ENCODE measurements at regions not wholly inside any gene's neighbourhood (a gene's known extent, or its start where the extent isn't known, plus 50 kb on each side); places are given as distances from the start of the nearest gene placed in this dataset.

DNA sequence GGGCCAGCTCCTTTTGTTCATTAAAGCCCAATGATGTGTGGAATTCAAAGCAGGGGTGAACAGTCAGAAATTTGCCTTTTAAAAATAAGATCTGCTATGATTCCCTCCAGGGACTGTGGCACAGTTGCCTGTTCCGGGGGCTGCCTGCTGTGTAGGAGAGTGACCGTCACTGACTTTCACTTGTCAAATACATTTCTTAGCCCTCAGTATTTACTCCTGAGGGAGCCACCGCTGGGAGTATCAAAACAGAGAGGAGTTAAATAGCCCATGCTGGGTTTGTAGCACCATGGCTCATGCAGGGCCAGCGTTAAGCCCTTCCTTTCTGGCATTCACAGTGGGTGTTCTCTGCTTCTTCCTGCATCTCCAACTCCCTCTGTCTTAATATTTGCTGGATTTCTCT is 897.8 kb downstream of the SORCS3 start:
- Histone ChIP-seq H3K27ac (ENCODE audit: insufficient read depth, low read length) (no peak overlapping the region), H3K4me3 (ENCODE audit: insufficient read depth, low read depth, low read length) (no peak overlapping the region), H3K56ac (ENCODE audit: extremely low read depth, insufficient read depth, low read length) (no peak overlapping the region), H4K91ac (ENCODE audit: insufficient read depth, low read depth, low read length) (no peak overlapping the region), H3K9me3 (ENCODE audit: control insufficient read depth, insufficient read depth, low read length) (peaks cover 6% of the 10 kb centered on the region), H2AK5ac (ENCODE audit: low read depth, low read length) (no peak overlapping the region), H2AK9ac (replicated peaks; ENCODE audit: low read depth, low read length, poor library complexity) (no peak overlapping the region), H2BK20ac (ENCODE audit: low read depth, low read length) (no peak overlapping the region), H2BK5ac (ENCODE audit: low read depth, low read length, poor library complexity, severe bottlenecking) (no peak overlapping the region), H3K9me1 (ENCODE audit: insufficient read depth, low read length) (no peaks in the 10 kb centered on the region), H3K4me2 (ENCODE audit: low read depth, low read length) (no peak overlapping the region), H4K20me1 (ENCODE audit: insufficient read depth, low read length) (no peaks in the 10 kb centered on the region), H3K79me1 (ENCODE audit: low read depth in 1 of 2, low read length in 2 of 2) (no peaks in the 10 kb centered on the region), H4K5ac (ENCODE audit: low read depth, low read length) (no peak overlapping the region), H2BK120ac (ENCODE audit: low read depth, low read length) (no peak overlapping the region), H3K4me1 (ENCODE audit: control insufficient read depth, insufficient read depth, low read length) (no peaks in the 10 kb centered on the region), H3K4ac (ENCODE audit: low read depth, low read length) (no peak overlapping the region), H3K9ac (ENCODE audit: low read depth, low read length) (no peak overlapping the region), H3K23ac (ENCODE audit: low read depth, low read length) (no peak overlapping the region), H3K14ac (replicated peaks; ENCODE audit: low read depth, low read length) (no peak overlapping the region), H4K8ac (ENCODE audit: low read depth in 2 of 2, low read length in 2 of 2) (no peak overlapping the region), H2BK15ac (ENCODE audit: low read depth, low read length) (no peak overlapping the region), H2AFZ (replicated peaks; ENCODE audit: low read length, poor library complexity) (no peak overlapping the region), H3K18ac (ENCODE audit: low read depth, low read length) (no peak overlapping the region), H3K27me3 (ENCODE audit: control insufficient read depth, insufficient read depth, low read length) (no peaks in the 10 kb centered on the region), H3K36me3 (ENCODE audit: control insufficient read depth, insufficient read depth, low read length) (no peaks in the 10 kb centered on the region)
- CTCF ChIA-PET, result interaction anchor here (0.6 kb wide), 2 partner anchors 41 to 1421 kb away, joined by 3 read pairs; no protein-coding TSS in a partner anchor
- WGBS, 2 experiments (ENCODE audit: extremely low coverage in 2 of 2, insufficient read length in 1 of 2), result no CpG with 5 or more reads among the region's 4 CpGs
- dilution Hi-C loops (cut with HindIII; ENCODE audit: low sequenced_read_pairs, unreplicated experiment) (no loop called here), in situ Hi-C loops (cut with MboI; ENCODE audit: low sequenced_read_pairs) (no loop called here), intact Hi-C loops (cut with micrococcal nuclease) (no loop called here)
- DNase-seq, result no peak
- TF ChIP-seq MXI1 (IDR thresholded peaks at IDR 0.05; ENCODE audit: borderline replicate concordance, low read depth, low read length) (no peak), RFX5 (IDR thresholded peaks at IDR 0.05; ENCODE audit: low read depth, low read length) (no peak), POLR2A (IDR thresholded peaks at IDR 0.05; ENCODE audit: low read depth, low read length) (no peak), CEBPB (IDR thresholded peaks at IDR 0.05; ENCODE audit: low read depth, low read length) (no peak), SMC3 (IDR thresholded peaks at IDR 0.05; ENCODE audit: low read depth, low read length) (no peak), NFE2L2 (IDR thresholded peaks at IDR 0.05; ENCODE audit: low read depth, low read length) (no peak), CHD1 (IDR thresholded peaks at IDR 0.05; ENCODE audit: low read depth, low read length) (no peak)
- TF ChIP-seq, protein P1, sequence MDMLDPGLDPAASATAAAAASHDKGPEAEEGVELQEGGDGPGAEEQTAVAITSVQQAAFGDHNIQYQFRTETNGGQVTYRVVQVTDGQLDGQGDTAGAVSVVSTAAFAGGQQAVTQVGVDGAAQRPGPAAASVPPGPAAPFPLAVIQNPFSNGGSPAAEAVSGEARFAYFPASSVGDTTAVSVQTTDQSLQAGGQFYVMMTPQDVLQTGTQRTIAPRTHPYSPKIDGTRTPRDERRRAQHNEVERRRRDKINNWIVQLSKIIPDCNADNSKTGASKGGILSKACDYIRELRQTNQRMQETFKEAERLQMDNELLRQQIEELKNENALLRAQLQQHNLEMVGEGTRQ (IDR thresholded peaks at IDR 0.05; ENCODE audit: low read depth, low read length), result no peak
- TF ChIP-seq, protein P2, sequence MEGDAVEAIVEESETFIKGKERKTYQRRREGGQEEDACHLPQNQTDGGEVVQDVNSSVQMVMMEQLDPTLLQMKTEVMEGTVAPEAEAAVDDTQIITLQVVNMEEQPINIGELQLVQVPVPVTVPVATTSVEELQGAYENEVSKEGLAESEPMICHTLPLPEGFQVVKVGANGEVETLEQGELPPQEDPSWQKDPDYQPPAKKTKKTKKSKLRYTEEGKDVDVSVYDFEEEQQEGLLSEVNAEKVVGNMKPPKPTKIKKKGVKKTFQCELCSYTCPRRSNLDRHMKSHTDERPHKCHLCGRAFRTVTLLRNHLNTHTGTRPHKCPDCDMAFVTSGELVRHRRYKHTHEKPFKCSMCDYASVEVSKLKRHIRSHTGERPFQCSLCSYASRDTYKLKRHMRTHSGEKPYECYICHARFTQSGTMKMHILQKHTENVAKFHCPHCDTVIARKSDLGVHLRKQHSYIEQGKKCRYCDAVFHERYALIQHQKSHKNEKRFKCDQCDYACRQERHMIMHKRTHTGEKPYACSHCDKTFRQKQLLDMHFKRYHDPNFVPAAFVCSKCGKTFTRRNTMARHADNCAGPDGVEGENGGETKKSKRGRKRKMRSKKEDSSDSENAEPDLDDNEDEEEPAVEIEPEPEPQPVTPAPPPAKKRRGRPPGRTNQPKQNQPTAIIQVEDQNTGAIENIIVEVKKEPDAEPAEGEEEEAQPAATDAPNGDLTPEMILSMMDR (conservative IDR thresholded peaks at IDR 0.05; ENCODE audit: low read depth, low read length), result no peak
- no peak for ATAC-seq (ENCODE audit: low read depth)
- POLR2A ChIA-PET (ENCODE audit: unreplicated experiment), result no interaction called here
- no TSS peak for BruUV-seq (replicated peaks)
